NCI-H2227 treated with DMSO at 0.1 percent for 48 hours (cell line): ENCODE measurements at regions not wholly inside any gene's neighbourhood (a gene's known extent, or its start where the extent isn't known, plus 50 kb on each side); places are given as distances from the start of the nearest gene placed in this dataset.

Source experiments
- DNase-seq: peaks from one replicate; lab custom pipeline; 2025; lab: John Stamatoyannopoulos, UW

- no peak for DNase-seq
Observed at GRCh38 chr2:12207491-12207890, 461.1 kb downstream of the LPIN1 start.

- no peak for DNase-seq
Observed at GRCh38 chr2:12210016-12210933, 463.8 kb downstream of the LPIN1 start.

GRCh38 chr2:12211326-12212175 is 465.1 kb downstream of the LPIN1 start:
- DNase-seq = peak; percentile 83

- no peak for DNase-seq
Observed at GRCh38 chr2:12212841-12213597, 466.6 kb downstream of the LPIN1 start.

GRCh38 chr2:12217175-12217574 is 470.7 kb downstream of the LPIN1 start:
- no peak for DNase-seq

GRCh38 chr2:12219761-12220160 is 473.3 kb downstream of the LPIN1 start:
- DNase-seq = no peak

GRCh38 chr2:12221584-12221983 is 475.2 kb downstream of the LPIN1 start:
- DNase-seq = no peak

- no peak for DNase-seq
Observed at GRCh38 chr2:12222554-12222953, 476.1 kb downstream of the LPIN1 start.

- DNase-seq = no peak
Observed at GRCh38 chr2:12223732-12224131, 477.3 kb downstream of the LPIN1 start.

- no peak for DNase-seq
Observed at GRCh38 chr2:12226653-12227052, 480.2 kb downstream of the LPIN1 start.

GRCh38 chr2:12227941-12228608 is 481.6 kb downstream of the LPIN1 start:
- DNase-seq = no peak

- DNase-seq = no peak
Observed at GRCh38 chr2:12231288-12231687, 484.9 kb downstream of the LPIN1 start.

GRCh38 chr2:12232876-12233275 is 483.9 kb upstream of the TRIB2 start:
- DNase-seq = no peak

GRCh38 chr2:12236136-12236844 is 480.4 kb upstream of the TRIB2 start:
- no peak for DNase-seq

- no peak for DNase-seq
Observed at GRCh38 chr2:12240206-12240605, 476.5 kb upstream of the TRIB2 start.

GRCh38 chr2:12243381-12243780 is 473.4 kb upstream of the TRIB2 start:
- no peak for DNase-seq

GRCh38 chr2:12244070-12244469 is 472.7 kb upstream of the TRIB2 start:
- DNase-seq = no peak

GRCh38 chr2:12251121-12251520 is 465.6 kb upstream of the TRIB2 start:
- no peak for DNase-seq

GRCh38 chr2:12251749-12252148 is 465.0 kb upstream of the TRIB2 start:
- no peak for DNase-seq

GRCh38 chr2:12253167-12253778 is 463.5 kb upstream of the TRIB2 start:
- no peak for DNase-seq
